Sigmoid colon (tissue), 4 donors: ENCODE measurements at regions not wholly inside any gene's neighbourhood (a gene's known extent, or its start where the extent isn't known, plus 50 kb on each side); places are given as distances from the start of the nearest gene placed in this dataset.

ENCODE experiments used
- EP300 ChIP-seq, 4 donors: sonication (generic); formaldehyde crosslinking; IDR thresholded peaks; one replicate each; pipeline ENCODE4 v1.6.1; 2017; ENCODE audit warnings: antibody characterized with exemption in 4 of 4
- POLR2A ChIP-seq, 2 donors: fragments of 450-650 bp; IDR thresholded peaks; one replicate each; pipeline ENCODE4 v1.6.1; 2016; ENCODE audit warnings: antibody characterized with exemption in 2 of 2, mild to moderate bottlenecking in 2 of 2, moderate library complexity in 2 of 2
- TF ChIP-seq, protein P1 (sequence below), 4 experiments: fragments of 450-650 bp in 3 of 4; fragments of 200-600 bp in 1 of 4; IDR thresholded peaks; one replicate each; pipeline ENCODE4 v1.5.1; 2016 to 2019; ENCODE audit warnings: antibody characterized with exemption in 4 of 4, mild to moderate bottlenecking in 3 of 4, moderate library complexity in 2 of 4

- TF ChIP-seq EP300 (IDR thresholded peaks at IDR 0.05), result no peak
- no peak for TF ChIP-seq POLR2A (IDR thresholded peaks at IDR 0.05)
- TF ChIP-seq, protein P1, sequence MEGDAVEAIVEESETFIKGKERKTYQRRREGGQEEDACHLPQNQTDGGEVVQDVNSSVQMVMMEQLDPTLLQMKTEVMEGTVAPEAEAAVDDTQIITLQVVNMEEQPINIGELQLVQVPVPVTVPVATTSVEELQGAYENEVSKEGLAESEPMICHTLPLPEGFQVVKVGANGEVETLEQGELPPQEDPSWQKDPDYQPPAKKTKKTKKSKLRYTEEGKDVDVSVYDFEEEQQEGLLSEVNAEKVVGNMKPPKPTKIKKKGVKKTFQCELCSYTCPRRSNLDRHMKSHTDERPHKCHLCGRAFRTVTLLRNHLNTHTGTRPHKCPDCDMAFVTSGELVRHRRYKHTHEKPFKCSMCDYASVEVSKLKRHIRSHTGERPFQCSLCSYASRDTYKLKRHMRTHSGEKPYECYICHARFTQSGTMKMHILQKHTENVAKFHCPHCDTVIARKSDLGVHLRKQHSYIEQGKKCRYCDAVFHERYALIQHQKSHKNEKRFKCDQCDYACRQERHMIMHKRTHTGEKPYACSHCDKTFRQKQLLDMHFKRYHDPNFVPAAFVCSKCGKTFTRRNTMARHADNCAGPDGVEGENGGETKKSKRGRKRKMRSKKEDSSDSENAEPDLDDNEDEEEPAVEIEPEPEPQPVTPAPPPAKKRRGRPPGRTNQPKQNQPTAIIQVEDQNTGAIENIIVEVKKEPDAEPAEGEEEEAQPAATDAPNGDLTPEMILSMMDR (IDR thresholded peaks at IDR 0.05), result no peak
These were observed 555.4 kb downstream of the SLITRK6 start for GRCh38 chr13:85243831-85244230.
